DMS153 (cell line): ENCODE measurements at regions not wholly inside any gene's neighbourhood (a gene's known extent, or its start where the extent isn't known, plus 50 kb on each side); places are given as distances from the start of the nearest gene placed in this dataset.
"Not testable (repeated sequence)": the region's sequence is repeated elsewhere in the genome, so short reads cannot be mapped to it uniquely, and the experiment has no call there.

Experiments used
- DNase-seq: peaks from one replicate; lab custom pipeline; 2025; lab: John Stamatoyannopoulos, UW

GRCh38 chr6:139962654-139963347, 588.4 kb upstream of the CITED2 start:
- no peak for DNase-seq

DNA sequence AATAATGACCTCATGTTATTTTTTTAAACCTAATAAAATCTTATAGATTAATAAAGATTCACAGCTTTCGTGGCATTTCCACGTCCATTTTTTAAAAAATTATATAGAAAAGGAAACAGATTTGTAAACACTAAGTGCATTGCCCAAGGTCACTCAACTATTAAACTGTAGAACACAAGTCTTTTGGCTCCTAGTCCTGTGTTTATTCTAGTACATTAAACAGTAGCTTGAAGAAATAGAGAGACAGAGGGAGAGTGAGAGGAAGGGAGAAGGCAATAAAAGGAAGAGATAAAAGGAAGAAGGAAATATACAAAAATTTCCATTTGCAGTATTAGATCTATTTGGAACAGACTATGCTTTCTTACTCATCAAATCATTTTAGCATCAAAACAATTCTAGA, 586.7 kb upstream of the CITED2 start:
- DNase-seq: no peak

GRCh38 chr6:139960671-139961070, 586.2 kb upstream of the CITED2 start:
- DNase-seq: no peak

- peak; percentile 35 for DNase-seq
Observed at GRCh38 chr6:139955366-139956155, 581.1 kb upstream of the CITED2 start.

- DNase-seq: no peak
Observed at GRCh38 chr6:139954463-139955071, 580.1 kb upstream of the CITED2 start.

GRCh38 chr6:139953780-139954179, 579.3 kb upstream of the CITED2 start:
- not testable (repeated sequence) for DNase-seq

GRCh38 chr6:139951172-139951571, 576.7 kb upstream of the CITED2 start:
- DNase-seq: no peak

DNA sequence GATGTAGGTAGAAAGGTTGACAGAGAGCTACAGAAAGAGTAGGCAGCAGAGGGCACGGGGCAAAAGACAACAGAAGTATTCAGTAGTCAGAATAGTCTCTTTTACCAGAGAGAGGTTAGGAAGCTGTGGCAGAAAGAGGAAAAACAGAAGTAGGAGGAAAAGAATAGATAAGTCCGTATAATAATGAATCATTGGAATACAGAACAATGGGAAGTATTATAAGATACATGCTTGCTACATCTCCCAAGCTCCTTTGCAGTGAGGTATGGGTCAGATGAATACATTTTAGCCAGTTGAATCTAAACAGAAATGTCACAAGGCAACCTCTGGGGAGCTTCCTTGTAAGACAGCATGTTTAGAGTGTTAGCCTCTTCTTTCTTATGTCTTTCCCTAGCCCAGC, 570.5 kb upstream of the CITED2 start:
- DNase-seq: no peak

DNA sequence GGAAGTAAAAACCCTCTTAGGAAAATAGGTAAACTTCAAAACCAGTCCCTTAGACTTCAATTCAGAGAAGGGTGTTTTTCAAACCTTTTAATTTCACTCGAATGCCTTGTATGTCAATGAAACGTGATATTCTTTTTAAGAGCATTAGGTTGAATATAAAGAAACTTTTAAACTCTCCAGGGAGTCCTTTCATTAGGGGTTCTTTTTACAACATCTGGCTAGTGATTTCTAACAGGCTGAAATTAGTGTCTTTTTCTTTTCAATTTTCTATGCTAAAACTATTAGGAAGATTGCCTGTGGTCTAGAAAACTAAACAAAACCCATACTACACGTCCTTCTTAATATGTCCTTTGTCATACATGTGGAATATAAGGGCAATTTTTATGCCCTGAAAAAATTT, 569.7 kb upstream of the CITED2 start:
- no peak for DNase-seq

DNA sequence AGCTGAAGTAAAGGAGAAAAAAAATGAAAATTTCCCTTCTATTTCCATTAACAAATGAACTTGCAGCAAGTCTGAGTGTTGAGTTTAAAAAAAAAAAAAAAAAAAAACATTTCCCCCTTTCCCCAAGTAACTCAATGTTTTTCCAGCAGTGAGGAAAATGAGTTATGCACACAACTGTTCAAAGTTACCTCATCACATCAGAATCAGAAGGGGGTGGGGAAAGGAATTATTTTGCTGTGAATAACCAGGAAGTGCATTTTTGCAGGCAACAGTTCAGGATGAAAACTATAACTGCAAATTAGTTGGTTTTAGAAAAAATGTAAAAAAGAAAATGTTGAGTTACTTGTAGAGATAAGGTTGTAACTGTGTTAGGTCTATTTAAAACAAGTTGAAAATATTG, 568.9 kb upstream of the CITED2 start:
- peak; percentile 27 for DNase-seq

DNA sequence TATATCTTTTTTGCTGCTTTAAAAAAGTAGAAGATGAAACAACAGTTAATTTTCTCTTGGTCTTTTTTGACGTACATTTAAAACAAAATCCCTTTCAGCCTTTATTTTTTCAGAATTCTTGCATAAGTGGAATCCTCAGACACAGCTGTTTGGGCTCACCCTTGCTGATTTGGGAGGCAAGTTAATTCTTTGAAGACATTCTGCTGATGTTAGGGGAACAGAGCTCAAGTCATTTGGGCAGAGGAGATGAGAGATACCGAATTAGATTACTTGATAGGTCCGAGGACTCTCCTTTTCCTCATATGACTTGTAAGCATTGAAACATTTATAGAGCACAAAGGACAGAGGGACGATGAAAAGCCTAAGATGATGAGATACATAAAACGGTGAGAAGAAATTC, 567.9 kb upstream of the CITED2 start:
- DNase-seq: no peak

GRCh38 chr6:139941826-139942225, 567.4 kb upstream of the CITED2 start:
- DNase-seq: no peak

- no peak for DNase-seq
Observed at GRCh38 chr6:139940741-139941729, 566.6 kb upstream of the CITED2 start.

DNA sequence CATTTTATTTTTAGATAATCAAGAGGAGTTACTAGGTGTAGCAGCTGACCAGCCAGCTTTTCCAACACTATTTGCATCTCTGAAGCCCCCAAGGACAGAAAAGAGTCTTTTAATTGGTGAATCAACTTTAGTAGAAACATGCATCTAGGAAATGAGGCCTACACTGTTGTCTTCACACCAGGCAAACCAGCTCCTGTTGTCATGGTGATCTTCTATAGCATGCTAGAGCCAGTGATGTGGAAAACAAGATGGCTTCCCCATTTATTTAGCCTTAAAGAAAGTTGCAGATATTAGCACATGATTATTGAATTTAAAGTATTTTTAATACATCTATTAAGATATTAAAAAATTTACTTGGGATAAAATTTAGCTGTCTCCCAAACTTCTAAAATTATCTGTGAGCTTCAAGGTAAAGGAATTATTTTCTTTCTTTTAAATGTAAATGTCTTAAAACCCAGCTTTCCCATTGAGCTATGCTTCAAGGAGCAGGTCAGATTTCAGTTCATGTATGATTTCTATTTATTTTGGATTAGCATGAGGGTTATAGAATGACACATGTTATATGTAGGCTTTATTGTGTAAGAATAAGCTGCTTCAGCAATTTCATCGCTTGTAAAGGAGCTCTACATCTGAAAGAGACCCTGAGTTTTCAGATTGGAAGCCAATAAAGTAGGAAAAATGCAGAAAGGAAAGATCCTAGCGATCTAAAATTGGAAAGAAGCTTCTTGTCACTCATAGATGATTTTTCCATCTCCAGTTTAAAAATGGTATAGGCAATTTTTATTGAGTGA, 564.9 kb upstream of the CITED2 start:
- peak; percentile 24 for DNase-seq

GRCh38 chr6:139932671-139933070, 558.2 kb upstream of the CITED2 start:
- DNase-seq: no peak

GRCh38 chr6:139931747-139932146, 557.3 kb upstream of the CITED2 start:
- DNase-seq: no peak

DNA sequence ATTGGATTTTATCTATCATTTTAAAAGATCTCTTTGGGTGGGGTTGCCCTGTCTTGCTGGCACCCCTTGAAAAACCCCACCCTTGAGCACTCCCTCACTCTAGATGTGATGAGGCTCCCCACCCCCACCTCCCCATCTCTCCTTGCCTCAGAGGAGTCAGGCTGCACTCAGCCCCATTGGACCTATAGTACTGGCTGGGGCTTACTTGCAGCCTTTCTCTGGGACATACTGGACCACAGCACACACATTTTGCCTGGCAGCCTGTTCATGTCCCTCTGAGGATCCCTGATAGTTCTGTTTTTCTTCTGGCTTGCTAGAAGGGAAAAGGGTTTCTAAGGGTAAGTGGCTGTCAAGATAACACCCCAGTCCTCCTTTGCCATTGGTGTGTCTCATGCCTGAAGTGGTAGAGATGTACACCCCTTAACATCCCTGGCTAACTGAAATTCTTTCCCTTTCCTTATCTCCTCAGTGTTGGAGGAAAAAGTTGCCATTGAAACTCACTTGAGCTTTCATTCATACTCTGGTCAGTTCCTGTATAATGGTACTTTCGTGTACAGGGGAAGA, 553.4 kb upstream of the CITED2 start:
- DNase-seq: no peak

DNA sequence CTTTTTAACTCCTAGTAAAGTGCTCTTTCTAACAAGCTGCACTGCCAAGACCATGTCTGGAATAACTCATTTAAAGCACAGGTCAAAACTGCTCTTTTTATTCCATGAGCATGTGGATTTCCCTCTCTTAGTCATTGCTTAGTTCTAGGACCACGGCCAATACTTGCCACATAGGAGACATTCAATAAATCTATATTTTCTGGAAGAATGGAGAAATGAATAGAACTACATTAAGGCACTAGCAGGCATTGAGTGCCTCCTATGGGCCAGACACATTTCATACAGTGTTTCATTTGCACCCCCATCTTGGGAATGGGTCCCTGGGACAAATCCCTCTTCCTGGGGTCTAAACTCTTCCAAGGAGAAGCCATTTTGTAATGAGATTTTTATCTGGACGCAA, 552.8 kb upstream of the CITED2 start:
- no peak for DNase-seq

- DNase-seq: no peak
Observed at GRCh38 chr6:139926711-139927110, 552.3 kb upstream of the CITED2 start.

- DNase-seq: peak; percentile 58
Observed at GRCh38 chr6:139925894-139926641, 551.6 kb upstream of the CITED2 start.
